H9 (cell line): ENCODE measurements at regions not wholly inside any gene's neighbourhood (a gene's known extent, or its start where the extent isn't known, plus 50 kb on each side); places are given as distances from the start of the nearest gene placed in this dataset.

Experiments used
- DNase-seq: peaks from one replicate; pipeline ENCODE4 v3.0.0-alpha.2; 2017
- H2AFZ ChIP-seq: one replicate; pipeline ENCODE4 v1.6.1; 2013; ENCODE audit warnings: mild to moderate bottlenecking, low read length, control low read depth, moderate library complexity
- H2AK5ac ChIP-seq: 2 replicates; pipeline ENCODE4 v1.6.1; 2013; ENCODE audit warnings: low read length, control low read depth, mixed read lengths; ENCODE audit not compliant: insufficient read length
- H2BK120ac ChIP-seq: one replicate; pipeline ENCODE4 v1.6.1; 2013; ENCODE audit warnings: low read depth, mild to moderate bottlenecking, low read length, control low read depth, inconsistent platforms; ENCODE audit not compliant: poor library complexity, severe bottlenecking
- H2BK12ac ChIP-seq: 2 replicates; pipeline ENCODE4 v1.6.1; 2013; ENCODE audit warnings: low read length, control low read depth, mixed read lengths, low read depth; ENCODE audit not compliant: insufficient read length
- H2BK15ac ChIP-seq: 2 replicates; pipeline ENCODE4 v1.6.1; 2013; ENCODE audit warnings: low read depth, low read length, control low read depth
- H2BK20ac ChIP-seq: one replicate; pipeline ENCODE4 v1.6.1; 2013; ENCODE audit warnings: low read depth, mild to moderate bottlenecking, low read length, control low read depth, inconsistent platforms; ENCODE audit not compliant: poor library complexity, severe bottlenecking
- H2BK5ac ChIP-seq: 2 replicates; pipeline ENCODE4 v1.6.1; 2013; ENCODE audit warnings: low read length, control low read depth, mixed read lengths; ENCODE audit not compliant: insufficient read length
- H3K14ac ChIP-seq: 2 replicates; pipeline ENCODE4 v1.6.1; 2013; ENCODE audit warnings: low read length, control low read depth; ENCODE audit not compliant: insufficient read depth
- H3K18ac ChIP-seq: 2 replicates; pipeline ENCODE4 v1.6.1; 2013; ENCODE audit warnings: low read depth, mild to moderate bottlenecking, mixed read lengths, low read length, control low read depth; ENCODE audit not compliant: insufficient read length
- H3K23ac ChIP-seq: 2 replicates; pipeline ENCODE4 v1.6.1; 2013; ENCODE audit warnings: low read length, control low read depth, mixed read lengths, low read depth; ENCODE audit not compliant: insufficient read length
- H3K23me2 ChIP-seq: 2 replicates; pipeline ENCODE4 v1.6.1; 2013; ENCODE audit warnings: low read depth, mild to moderate bottlenecking, mixed read lengths, low read length, control low read depth; ENCODE audit not compliant: insufficient read length, poor library complexity, severe bottlenecking
- H3K27ac ChIP-seq: 2 replicates; pipeline ENCODE4 v1.5.1; 2013; ENCODE audit warnings: low read length, control low read depth, mixed read lengths, low read depth; ENCODE audit not compliant: insufficient read length
- H3K27me3 ChIP-seq: 2 replicates; pipeline ENCODE4 v1.6.1; 2013; ENCODE audit warnings: low read length, control low read depth, inconsistent platforms; ENCODE audit not compliant: insufficient read depth
- H3K4ac ChIP-seq: 2 replicates; pipeline ENCODE4 v1.6.1; 2013; ENCODE audit warnings: low read depth, mild to moderate bottlenecking, control low read depth, inconsistent platforms, low read length, moderate library complexity
- H3K4me1 ChIP-seq: 2 replicates; pipeline ENCODE4 v1.6.1; 2013; ENCODE audit warnings: low read length, control low read depth, inconsistent platforms; ENCODE audit not compliant: insufficient read depth
- H3K4me2 ChIP-seq: 2 replicates; pipeline ENCODE4 v1.6.1; 2013; ENCODE audit warnings: low read length, control low read depth, mixed read lengths; ENCODE audit not compliant: insufficient read length, insufficient read depth
- H3K56ac ChIP-seq: 2 replicates; pipeline ENCODE4 v1.6.1; 2013; ENCODE audit warnings: low read depth, mild to moderate bottlenecking, mixed read lengths, low read length, control low read depth; ENCODE audit not compliant: insufficient read length
- H3K79me1 ChIP-seq: 2 replicates; pipeline ENCODE4 v1.6.1; 2013; ENCODE audit warnings: low read depth, mild to moderate bottlenecking, moderate library complexity, low read length, control low read depth, inconsistent platforms; ENCODE audit not compliant: insufficient read depth, poor library complexity, severe bottlenecking
- H3K79me2 ChIP-seq: 2 replicates; pipeline ENCODE4 v1.6.1; 2013; ENCODE audit warnings: low read length, control low read depth, inconsistent platforms; ENCODE audit not compliant: insufficient read depth
- H3K9ac ChIP-seq: 2 replicates; pipeline ENCODE4 v1.6.1; 2013; ENCODE audit warnings: low read length, control low read depth, mixed read lengths; ENCODE audit not compliant: insufficient read length; ENCODE audit errors: extremely low read depth
- H3K9me3 ChIP-seq: one replicate; pipeline ENCODE4 v1.6.1; 2013; ENCODE audit warnings: low read depth, low read length, inconsistent platforms; ENCODE audit not compliant: control insufficient read depth
- H3T11ph ChIP-seq: one replicate; pipeline ENCODE4 v1.6.1; 2013; ENCODE audit warnings: mild to moderate bottlenecking, low read length, control low read depth, inconsistent platforms
- H4K20me1 ChIP-seq: one replicate; pipeline ENCODE4 v1.6.1; 2013; ENCODE audit not compliant: control insufficient read depth, insufficient read length, insufficient read depth
- H4K5ac ChIP-seq: 2 replicates; pipeline ENCODE4 v1.6.1; 2013; ENCODE audit warnings: low read depth, mild to moderate bottlenecking, mixed read lengths, low read length, control low read depth; ENCODE audit not compliant: insufficient read length
- H4K8ac ChIP-seq: replicated peaks from 2 replicates; pipeline ENCODE4 v1.6.1; 2013; ENCODE audit warnings: low read length, control low read depth, mixed read lengths, low read depth; ENCODE audit not compliant: insufficient read length
- H4K91ac ChIP-seq: 2 replicates; pipeline ENCODE4 v1.6.1; 2013; ENCODE audit warnings: low read depth, mild to moderate bottlenecking, moderate library complexity, mixed read lengths, low read length, control low read depth; ENCODE audit not compliant: insufficient read length
- H3K27ac Mint-ChIP-seq, 3 experiments: 2 replicates in 2 of 3; 3 replicates in 1 of 3; pipeline ENCODE4 v1.8.0; 2020 to 2021; ENCODE audit warnings: mixed read lengths in 3 of 3, mild to moderate bottlenecking in 1 of 3, moderate library complexity in 1 of 3
- H3K27me3 Mint-ChIP-seq: 2 replicates; pipeline ENCODE4 v1.8.0; 2021; ENCODE audit warnings: low read depth, mild to moderate bottlenecking, moderate library complexity, mixed read lengths
- H3K36me3 Mint-ChIP-seq, 3 experiments: 2 replicates in 2 of 3; 3 replicates in 1 of 3; pipeline ENCODE4 v1.8.0; 2020 to 2021; ENCODE audit warnings: low read depth in 3 of 3, mixed read lengths in 3 of 3; ENCODE audit not compliant: insufficient read depth in 1 of 3
- H3K4me1 Mint-ChIP-seq, 2 experiments: 2 replicates each; pipeline ENCODE4 v1.8.0; 2020; ENCODE audit warnings: mixed read lengths in 2 of 2
- H3K4me3 Mint-ChIP-seq, 2 experiments: 2 replicates in 1 of 2; 3 replicates in 1 of 2; pipeline ENCODE4 v1.8.0; 2020 to 2021; ENCODE audit warnings: mild to moderate bottlenecking in 2 of 2, mixed read lengths in 2 of 2, moderate library complexity in 1 of 2
- H3K9me3 Mint-ChIP-seq, 2 experiments: 2 replicates in 1 of 2; 3 replicates in 1 of 2; pipeline ENCODE4 v1.8.0; 2020; ENCODE audit warnings: mild to moderate bottlenecking in 2 of 2, mixed read lengths in 2 of 2, moderate library complexity in 1 of 2
- WGBS: extraction: QIAGEN DNeasy Blood & Tissue Kit; methylation state at CpG from one replicate; pipeline ENCODE4 v1.1.7; 2013; ENCODE audit warnings: missing lambda C conversion rate, low lambda C conversion rate, mixed read lengths; ENCODE audit not compliant: insufficient read length; ENCODE audit errors: extremely low coverage; 5-methylcytosine and 5-hydroxymethylcytosine counted together
- TF ChIP-seq, protein P1 (sequence below): fragments of 200-600 bp; sonication (generic); conservative IDR thresholded peaks from 3 replicates; pipeline ENCODE4 v1.8.0; 2021; ENCODE audit warnings: antibody characterized with exemption, mild to moderate bottlenecking

DNA sequence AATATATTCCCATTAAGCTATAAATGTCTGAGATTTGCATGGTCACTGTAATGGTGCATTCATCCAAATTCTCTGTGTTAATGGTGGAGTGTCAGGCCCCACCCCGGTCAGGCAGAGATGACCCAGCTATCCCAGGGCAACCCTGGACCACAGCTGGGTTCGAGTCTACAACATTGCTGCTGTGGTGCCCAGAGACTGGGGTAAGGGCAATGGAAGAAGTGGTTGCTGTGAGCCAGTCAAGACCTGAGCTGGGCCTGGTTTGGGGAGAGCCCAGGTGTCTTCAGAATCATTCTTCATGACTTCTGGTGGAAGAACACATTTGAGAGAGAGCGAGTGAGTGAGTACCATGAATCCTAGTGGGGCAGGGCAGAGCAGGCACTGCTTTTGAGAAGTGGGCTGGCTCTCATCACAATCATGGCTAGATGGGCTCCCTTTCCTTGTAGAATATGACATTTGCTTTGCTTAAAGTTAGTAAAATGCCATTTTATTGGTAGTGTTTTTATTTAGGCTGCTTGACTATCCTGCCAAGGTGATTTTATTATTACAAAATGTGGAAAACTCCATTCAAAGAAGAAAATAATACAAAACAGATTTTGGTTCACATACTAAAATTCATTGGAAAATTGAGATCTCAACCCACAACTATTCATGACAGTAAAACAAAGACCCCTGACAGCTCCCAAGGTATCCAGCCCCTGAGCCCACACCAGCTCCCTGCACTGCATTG is 125.8 kb upstream of the SLC25A48 start:
- H4K91ac ChIP-seq = no peak overlapping the region
- H3K27me3 ChIP-seq = no peaks in the 10 kb centered on the region
- H4K5ac ChIP-seq = no peak overlapping the region
- H2BK20ac ChIP-seq = no peak overlapping the region
- Mint-ChIP-seq H3K4me3 (no peak overlapping the region), H3K4me1 (peaks cover 10% of the 10 kb centered on the region in 2 experiments), H3K27ac (no peak overlapping the region), H3K36me3 (no peaks in the 10 kb centered on the region), H3K9me3 (no peaks in the 10 kb centered on the region), H3K27me3 (peaks cover 6% of the 10 kb centered on the region)
- no peaks in the 10 kb centered on the region for H3K79me1 ChIP-seq
- H3K14ac ChIP-seq = no peak overlapping the region
- no peak overlapping the region for H2BK12ac ChIP-seq
- H3K27ac ChIP-seq = no peak overlapping the region
- TF ChIP-seq, protein P1, sequence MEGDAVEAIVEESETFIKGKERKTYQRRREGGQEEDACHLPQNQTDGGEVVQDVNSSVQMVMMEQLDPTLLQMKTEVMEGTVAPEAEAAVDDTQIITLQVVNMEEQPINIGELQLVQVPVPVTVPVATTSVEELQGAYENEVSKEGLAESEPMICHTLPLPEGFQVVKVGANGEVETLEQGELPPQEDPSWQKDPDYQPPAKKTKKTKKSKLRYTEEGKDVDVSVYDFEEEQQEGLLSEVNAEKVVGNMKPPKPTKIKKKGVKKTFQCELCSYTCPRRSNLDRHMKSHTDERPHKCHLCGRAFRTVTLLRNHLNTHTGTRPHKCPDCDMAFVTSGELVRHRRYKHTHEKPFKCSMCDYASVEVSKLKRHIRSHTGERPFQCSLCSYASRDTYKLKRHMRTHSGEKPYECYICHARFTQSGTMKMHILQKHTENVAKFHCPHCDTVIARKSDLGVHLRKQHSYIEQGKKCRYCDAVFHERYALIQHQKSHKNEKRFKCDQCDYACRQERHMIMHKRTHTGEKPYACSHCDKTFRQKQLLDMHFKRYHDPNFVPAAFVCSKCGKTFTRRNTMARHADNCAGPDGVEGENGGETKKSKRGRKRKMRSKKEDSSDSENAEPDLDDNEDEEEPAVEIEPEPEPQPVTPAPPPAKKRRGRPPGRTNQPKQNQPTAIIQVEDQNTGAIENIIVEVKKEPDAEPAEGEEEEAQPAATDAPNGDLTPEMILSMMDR = no peak
- H3K23me2 ChIP-seq = no peaks in the 10 kb centered on the region
- no peaks in the 10 kb centered on the region for H3K4me1 ChIP-seq
- no peak overlapping the region for H3K9ac ChIP-seq
- no peaks in the 10 kb centered on the region for H3K9me3 ChIP-seq
- no peaks in the 10 kb centered on the region for H4K20me1 ChIP-seq
- no peak overlapping the region for H3K4me2 ChIP-seq
- peak; percentile 17 for DNase-seq
- no peak overlapping the region for H2BK15ac ChIP-seq
- H3K79me2 ChIP-seq = no peaks in the 10 kb centered on the region
- H3T11ph ChIP-seq = no peak overlapping the region
- no peak overlapping the region for H2AFZ ChIP-seq
- no peak overlapping the region for H3K56ac ChIP-seq
- WGBS = no CpG with 5 or more reads among the region's 3 CpGs
- no peak overlapping the region for H2BK120ac ChIP-seq
- H3K23ac ChIP-seq = no peak overlapping the region
- no peak overlapping the region for H3K4ac ChIP-seq
- no peak overlapping the region for H2BK5ac ChIP-seq
- H2AK5ac ChIP-seq = no peak overlapping the region
- H3K18ac ChIP-seq = no peak overlapping the region
- no peak overlapping the region for H4K8ac ChIP-seq
